HG03025 (cell line): ENCODE measurements at regions not wholly inside any gene's neighbourhood (a gene's known extent, or its start where the extent isn't known, plus 50 kb on each side); places are given as distances from the start of the nearest gene placed in this dataset.

Source experiments
- ATAC-seq: cut with Tn5 transposase; IDR thresholded peaks from one replicate; pipeline ENCODE4 v1.9.1; 2021; ENCODE audit warnings: mild to moderate bottlenecking, moderate library complexity; ENCODE audit not compliant: unreplicated experiment, low FRiP score

DNA sequence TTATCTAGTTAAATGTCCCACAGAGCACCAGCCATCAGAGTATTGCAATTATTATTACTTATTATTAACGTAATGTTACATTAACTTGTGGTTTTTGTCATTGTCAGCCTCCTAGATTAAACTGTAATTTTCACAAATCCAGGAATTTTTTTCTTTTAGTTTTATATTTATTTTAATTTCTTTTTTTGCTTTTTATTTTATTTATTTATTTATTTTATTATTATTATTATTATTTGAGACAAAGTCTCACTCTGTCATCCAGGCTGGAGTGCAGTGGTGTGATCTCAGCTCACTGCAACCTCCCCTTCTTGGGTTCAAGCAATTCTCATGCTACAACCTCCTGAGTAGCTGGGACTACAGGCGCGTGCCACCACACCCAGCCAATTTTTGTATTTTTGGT lies 202.9 kb upstream of the LUZP2 start:
- no peak for ATAC-seq

DNA sequence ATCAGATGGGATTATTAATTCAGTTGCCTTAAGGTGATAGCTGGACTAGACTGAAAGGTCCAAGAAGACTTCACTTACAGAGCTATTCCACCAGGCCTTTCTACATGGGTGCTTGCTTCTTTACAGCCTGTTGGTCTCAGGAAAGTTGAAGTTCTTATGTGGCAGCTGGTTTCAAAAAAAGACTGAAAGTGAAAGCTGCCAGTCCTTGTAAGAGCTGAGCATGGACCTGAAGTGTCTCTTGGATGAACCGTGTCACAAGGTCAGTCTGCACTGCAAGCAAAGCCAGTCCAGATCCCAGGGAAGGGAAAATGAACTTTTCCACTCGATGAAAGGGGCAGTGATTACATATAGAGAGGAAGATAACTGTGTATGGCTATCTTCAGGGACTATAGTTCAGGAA lies 201.5 kb upstream of the LUZP2 start:
- no peak for ATAC-seq

DNA sequence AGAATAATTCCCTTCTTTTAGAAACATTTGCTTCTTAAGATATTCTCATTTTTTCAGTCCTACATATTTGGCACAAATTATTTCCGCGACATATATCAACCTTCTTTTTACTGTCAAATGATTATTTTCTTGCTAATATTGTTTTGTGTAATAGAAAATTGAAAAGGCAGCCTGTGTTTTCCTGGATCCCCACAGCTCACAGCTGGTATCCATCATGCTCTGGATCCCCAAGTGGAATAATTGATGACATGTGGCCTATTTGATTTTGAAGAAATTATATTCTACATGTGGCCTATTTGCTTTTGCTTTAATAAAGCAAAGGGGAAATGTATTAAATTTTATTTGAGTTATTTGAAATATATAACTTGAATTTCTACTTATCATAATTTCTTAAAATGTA lies 199.4 kb upstream of the LUZP2 start:
- no peak for ATAC-seq

DNA sequence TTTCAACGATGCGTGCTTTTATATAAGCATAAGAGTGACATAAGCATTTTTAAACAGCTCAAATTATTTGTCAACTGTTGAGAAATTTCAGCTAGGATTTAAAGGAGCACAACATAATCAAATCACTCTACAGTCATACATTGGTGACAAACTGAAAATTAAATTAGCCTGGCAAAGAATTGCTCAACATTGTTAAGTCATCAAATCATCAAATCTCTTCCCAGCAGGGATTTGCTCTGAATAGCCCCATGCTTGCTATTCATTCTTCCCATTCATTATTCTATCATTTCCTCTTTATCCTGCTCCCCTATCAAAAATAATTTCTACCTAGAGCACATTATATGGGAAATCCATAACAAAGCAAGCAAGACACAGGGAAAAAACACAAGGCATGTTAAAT lies 198.7 kb upstream of the LUZP2 start:
- ATAC-seq = no peak

DNA sequence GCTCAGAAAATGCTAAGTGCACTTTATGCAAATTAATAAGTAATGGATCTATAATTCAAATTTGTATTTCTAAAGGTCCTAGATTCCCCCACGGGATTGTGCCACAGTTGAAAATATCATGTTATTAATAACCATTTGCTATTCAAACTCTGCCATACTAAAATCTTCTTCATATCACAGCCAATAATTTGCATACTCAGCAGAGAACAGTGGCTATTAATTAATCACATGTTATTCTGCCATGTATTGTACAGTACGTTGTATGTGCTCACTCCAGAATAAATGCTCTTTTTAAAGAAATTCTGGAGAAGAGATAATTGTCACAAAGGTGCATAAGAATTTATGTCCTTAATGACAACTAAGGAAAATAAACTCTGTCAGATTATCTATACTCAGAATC lies 184.9 kb upstream of the LUZP2 start:
- no peak for ATAC-seq

DNA sequence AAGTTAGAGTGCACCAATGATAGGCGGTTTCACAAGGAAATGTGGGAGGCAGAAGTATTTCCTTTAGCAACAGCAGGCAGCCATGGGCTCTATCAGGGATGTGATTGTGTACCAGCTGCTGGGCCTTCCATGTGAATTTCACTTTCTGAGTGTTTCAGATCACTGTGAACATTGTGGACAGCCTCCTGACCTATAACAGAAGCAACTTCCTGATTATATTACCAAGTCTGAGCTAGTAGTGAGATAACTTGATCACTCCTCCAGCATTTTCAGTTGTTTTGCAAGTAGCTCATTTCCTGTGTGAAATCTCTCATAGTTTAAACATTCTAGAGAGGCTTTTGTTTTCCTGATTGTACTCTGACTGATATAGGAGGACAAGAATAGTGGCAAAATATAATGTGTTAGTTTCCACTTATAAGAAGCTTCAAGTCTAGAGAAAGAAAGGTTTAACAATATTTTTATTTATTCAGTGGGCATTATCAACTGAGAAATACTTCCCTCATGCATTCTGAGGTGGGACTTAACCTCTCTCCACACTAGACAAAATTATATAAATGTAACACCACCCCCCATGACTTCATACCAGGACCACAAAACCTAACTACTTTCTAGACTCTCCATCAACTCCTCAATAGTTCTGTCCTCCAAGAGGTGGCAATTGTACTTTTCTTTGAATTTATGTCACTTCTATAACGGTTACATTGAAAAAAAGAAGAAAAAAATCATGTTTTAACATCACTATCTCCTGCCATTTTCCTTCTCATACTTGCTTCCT lies 184.2 kb upstream of the LUZP2 start:
- ATAC-seq = no peak

DNA sequence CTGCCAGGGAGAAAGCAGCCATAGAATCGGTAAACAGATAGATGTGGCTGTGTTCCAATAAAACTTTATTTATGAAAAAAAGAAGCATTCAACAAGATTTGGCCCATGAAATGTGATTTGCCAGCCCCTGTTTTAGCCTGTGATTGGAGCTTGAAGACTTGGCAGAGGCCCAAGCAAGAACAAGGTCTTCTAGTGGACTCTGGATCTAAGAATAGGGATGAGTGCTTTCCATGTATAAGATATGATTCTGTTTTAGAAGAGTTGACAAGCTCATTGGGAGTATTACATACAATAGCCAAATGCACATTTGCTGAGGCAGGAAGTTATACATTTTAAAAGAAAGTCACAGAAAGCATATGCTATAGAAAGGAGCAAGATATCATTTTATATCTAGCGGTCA lies 175.6 kb upstream of the LUZP2 start:
- ATAC-seq = no peak

DNA sequence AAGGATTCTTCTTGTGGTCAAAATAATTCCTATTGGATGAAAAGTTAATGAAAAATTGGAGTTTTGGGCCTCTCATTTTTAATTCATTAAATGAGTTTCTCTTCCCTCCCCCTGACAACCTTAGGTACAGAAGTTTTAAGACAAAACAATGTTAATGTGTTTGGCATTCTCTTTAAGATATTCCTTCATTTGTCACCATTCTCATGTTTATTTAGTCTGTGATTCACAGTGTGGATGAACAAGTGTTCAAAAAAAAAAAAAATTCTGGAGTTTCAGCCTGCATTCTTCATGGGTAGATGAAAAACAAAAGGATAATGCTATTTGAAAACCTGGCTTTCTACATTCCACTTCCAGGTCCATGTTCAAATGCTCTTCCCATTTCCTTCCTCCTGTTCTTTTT lies 172.6 kb upstream of the LUZP2 start:
- no peak for ATAC-seq

DNA sequence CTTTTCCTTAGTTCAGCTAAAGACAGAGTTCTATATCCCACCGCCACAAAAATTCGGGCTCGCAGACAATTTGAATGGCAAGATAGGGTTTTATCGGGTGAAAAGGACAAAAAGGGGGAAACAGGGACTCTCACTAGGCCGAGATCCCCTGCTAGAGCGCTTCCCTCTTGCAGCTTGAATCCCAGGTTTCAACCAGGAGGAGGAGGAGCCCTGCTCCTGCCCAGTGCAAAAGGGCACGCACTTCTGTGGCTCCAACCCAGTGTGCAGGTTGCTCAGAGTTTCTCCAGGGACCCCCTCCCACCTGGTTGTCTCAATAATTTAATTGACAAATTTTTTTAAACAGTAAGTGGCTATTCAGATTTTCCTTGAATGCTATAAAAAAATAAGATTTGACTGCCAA lies 152.6 kb upstream of the LUZP2 start:
- no peak for ATAC-seq

DNA sequence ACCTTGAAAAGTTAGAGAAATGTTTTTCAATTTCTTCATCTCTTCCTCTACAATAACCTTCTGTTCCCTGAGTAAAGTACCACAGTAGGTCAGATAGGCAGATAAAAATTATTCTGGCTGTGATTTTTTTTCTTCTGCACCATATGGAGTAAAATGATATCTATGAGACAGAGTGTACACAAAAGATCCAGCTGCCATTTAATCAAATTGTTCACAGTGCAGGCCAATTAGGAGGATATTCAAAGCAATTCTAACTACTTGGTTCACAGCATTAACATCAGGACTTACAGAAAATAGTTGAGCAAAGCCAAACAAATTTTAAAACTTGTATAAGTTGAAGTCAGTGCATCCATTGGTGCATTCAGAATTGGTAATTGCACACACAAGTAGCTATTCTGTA lies 147.9 kb upstream of the LUZP2 start:
- no peak for ATAC-seq

DNA sequence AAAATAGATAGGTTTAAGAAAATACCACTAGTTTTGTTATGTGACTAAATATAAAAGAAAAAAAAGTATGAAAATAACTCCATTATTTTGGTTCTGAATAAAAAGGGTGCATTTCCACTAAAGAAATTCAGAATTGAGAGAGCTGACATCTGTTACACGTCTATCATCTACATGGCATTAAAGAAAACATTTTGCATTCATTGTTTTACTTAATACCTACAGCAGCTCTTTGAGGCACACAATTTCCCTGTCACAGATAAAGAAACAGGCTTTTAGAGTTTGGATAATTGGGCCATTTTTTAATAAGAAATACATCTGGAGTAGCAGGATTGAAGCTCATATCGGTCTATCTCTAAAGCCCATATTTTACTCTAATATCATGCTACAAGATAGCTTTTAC lies 145.7 kb upstream of the LUZP2 start:
- no peak for ATAC-seq

DNA sequence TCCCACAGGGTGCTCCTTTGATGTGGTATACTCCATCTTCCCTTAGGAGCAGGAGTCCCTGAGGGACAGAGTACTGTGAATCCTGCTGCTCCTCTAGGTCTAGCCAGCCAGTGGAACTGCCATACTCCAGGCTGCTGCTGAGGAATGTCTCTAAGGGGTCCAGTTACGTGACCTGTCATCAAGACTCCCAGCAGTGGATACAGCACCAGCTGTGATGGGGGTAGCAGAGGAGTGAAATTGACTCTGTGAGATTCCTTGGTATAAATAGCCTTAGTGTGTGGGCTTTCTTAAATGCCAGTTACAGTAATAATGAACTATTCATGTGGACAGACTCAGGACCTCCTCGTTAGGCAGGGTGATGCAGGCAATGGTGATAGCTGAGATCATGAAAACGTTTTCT lies 140.4 kb upstream of the LUZP2 start:
- ATAC-seq = no peak

DNA sequence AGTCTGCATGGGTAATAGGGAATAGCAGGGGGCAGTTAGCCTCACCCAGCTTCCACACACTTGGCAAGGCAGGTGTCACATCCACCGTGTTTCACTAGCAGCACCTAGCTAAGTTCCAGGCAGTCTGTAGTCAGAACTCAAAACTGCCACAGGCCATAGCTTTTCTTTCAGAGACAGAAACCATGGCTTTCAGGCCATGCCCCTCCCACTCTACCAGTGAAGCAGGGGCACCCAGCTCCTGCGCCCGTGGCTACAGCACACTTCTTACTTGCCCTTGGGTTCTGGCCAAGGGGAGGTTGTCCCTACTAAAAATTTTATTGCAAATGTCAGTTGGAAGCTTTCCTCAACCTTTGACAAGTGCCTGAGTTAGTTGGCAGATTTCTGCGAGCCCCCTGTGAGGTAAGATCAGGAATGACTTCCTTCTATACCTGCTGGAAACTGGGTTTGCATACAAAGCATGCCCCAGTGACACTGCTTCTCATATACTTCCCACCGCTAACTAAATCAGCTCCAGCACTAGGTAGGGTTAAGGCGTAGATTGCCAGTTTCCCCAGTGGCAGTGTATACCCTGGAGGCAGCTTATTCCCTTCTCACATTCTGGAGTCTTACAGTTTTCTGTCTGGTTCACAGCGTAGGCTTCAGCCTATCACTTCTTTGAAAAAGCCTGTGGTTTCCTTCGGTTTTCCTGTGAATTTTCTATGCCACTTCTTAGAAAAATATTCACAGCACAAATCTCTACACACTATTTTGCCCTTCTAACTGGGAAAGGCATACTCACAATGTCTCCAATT lies 139.0 kb upstream of the LUZP2 start:
- ATAC-seq = no peak

DNA sequence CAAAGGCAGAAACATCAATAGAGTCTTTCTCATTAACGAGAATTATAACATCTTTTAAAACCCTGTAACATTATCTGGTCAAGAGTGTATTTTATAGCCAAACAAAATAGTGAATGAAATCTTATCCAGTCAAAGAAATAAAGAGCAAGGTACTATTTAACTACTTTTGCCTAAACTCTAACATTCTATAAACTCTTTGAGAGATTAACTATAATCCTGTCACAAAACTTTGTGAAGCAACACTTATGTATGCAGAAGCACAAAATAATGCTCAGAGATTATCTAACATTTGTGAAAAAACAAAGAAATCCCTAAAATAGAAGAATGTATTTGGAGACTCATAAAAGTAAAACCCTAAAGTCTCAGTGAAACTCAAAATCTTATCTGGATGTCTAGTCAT lies 124.4 kb upstream of the LUZP2 start:
- ATAC-seq = no peak

DNA sequence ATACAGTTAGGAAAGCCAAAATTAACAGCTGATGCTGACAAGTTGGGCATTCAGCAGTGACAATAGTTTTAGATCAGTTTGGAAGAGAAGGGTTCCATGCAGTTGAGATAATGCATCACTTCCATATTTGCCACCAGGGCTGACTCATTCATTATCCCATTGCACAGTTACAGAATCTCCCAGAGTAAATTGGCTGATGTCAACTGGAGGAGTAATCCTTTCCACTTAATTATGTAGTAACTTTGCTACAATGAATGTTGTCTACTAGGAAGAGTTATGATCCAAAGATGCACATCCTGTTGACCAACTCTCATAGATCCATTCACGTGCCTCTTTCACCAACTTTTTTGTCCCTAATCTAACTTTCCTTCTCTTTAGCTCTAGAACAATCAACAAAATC lies 123.3 kb upstream of the LUZP2 start:
- no peak for ATAC-seq

DNA sequence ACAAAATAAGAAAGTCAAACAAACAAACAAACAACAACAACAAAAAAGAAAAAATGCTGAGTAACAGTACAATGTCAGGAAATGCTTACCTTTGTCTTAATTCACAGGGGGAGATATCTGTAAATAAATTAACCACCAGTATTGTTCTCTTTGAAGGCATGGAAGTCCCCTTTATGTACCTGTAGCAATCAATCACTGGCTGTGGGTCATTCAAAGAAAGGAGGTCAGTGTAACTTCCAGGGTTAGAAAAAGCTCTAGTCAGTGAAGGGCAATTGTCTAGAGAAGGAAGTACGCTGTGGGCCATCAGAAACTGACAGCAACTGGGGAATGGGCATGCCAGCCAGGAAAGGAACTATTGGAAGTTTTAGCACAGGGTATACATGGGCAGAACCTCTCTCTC lies 121.5 kb upstream of the LUZP2 start:
- no peak for ATAC-seq

DNA sequence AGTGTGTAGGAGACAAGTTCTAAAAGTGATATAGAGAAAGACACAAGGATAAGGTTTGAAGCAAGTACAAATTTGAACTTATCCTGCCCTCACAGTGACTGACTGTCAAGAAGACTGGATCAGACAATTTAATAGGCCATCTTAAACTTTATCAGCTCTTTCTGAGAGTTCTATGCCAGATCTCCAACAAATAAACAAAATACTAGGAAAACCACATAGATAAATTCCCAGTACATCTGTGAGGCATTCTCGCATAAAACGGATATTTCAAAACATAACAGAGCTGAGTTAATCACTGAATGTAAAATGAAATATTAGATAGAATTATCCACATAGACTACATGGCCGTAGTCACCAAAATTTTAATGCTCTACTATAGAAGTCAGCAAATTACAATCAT lies 120.9 kb upstream of the LUZP2 start:
- ATAC-seq = no peak

DNA sequence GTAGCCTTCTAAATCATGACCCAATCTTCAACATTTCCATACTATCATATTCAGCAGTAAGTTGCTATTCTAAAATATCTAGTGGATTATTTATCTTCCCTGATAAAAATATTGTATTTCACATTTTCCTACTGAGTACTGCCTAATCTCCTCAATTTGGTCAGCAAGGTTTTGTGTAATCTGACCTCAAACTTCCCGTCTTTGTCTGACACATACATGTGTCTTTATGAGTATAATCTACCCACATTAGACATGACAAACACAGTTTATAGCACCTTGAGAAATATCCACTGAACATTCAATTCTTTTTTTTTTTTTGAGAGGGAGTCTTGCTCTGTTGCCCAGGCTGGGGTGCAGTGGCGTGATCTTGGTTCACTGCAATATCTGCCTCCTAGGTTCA lies 113.7 kb upstream of the LUZP2 start:
- no peak for ATAC-seq

DNA sequence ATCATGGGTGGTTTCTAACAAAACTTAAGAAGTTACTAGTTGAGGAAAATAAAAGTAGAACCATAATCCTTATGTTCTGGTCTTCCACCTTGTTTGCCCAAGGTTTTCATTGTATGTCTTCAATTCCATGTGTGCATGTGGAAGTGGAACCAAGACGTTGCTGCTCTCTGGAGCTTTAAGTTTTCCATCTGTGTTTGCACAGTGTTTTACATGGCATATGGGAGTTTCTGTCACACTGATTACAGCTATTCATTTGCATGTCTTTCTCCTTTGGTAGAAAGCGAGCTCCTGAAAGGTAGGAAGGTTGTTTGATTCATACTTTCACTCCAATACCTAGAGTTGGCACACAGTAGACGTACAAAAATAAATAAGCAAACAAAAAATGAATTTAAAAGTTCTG lies 112.6 kb upstream of the LUZP2 start:
- no peak for ATAC-seq

DNA sequence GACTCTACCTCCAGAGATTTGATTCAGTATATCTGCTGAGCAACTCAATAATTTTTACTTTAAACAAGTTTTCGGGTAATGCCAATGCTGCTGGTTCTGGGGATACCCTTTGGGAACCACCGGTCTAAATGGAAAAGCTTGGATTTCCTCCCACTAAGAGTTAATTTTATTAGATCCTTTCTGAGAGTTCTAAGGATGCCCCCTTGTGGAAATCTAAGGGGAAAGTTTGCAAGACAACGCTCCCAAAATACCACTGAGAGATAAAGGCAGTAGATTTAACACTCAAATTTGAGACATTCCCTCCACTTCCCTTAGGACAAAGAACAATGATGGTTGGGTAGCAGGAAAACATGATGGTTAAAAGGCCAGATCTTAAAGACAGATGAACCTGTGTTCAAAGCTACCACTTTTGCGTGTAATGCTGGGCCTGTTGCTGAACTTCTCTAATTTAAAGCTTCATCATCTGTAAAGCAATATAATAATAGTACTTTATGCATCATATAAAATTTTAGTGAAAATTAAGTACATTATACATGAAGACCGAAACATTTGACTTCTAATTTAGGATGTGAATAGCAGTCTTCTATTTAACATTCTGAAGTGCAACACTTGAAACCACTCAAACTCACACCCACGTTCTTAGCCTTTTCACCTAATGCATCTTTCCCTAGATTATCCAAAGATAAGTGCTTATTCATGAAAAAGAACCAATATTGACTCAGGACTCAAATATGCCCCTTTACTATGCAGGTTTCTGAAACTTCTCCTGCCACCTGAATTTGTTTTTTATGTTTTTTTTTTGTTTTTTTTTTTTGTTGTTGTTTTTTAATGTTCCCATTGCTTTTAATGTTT lies 110.1 kb upstream of the LUZP2 start:
- ATAC-seq = no peak

DNA sequence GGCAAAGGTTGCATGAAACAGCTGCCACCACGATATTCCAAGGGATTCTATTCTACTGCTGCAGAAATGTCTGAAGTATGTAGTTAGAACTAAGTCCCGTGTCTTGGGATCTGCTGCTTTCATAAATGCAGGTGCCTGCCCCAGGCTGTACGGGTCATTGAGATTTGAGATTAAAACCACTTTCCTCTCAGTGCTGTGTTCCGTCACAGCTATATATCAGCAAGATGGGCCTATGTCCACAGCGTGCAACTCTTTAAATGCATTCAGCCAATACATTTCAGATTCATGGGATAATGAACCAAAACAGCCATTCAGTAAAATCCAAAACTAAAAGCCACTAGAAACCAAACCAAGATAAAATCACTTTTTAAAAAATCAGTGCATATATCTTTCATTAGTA lies 107.3 kb upstream of the LUZP2 start:
- no peak for ATAC-seq
